ENCODE measurements at regions not wholly inside any gene's neighbourhood (a gene's known extent, or its start where the extent isn't known, plus 50 kb on each side); places are given as distances from the start of the nearest gene placed in this dataset.

- TF ChIP-seq POLR2A (IDR thresholded peaks at IDR 0.05) = no peak
- H3K4me1 ChIP-seq = no peaks in the 10 kb centered on the region
- WGBS, 2 donors (ENCODE audit: low coverage in 1 of 2) = 71 to 91% methylated on average over 3 of the region's 3 CpGs
- ATAC-seq = no peak
- no peak overlapping the region for H3K4me3 ChIP-seq
- H3K36me3 ChIP-seq = no peaks in the 10 kb centered on the region
- no peaks in the 10 kb centered on the region for H3K9me3 ChIP-seq
- no peaks in the 10 kb centered on the region for H3K27me3 ChIP-seq
- no peak overlapping the region for H3K27ac ChIP-seq
Observed at GRCh38 chr3:159237226-159237625, 435.4 kb downstream of the MFSD1 start.

GRCh38 chr3:159238646-159239045 lies 436.8 kb downstream of the MFSD1 start:
- ATAC-seq = no peak
- 35 to 53% methylated on average over 2 of the region's 2 CpGs for WGBS, 2 donors (ENCODE audit: low coverage in 1 of 2)
- no peak for TF ChIP-seq POLR2A (IDR thresholded peaks at IDR 0.05)
- TF ChIP-seq POLR2AphosphoS5 (IDR thresholded peaks at IDR 0.05) = no peak
- no peak for TF ChIP-seq EP300 (IDR thresholded peaks at IDR 0.05)
- TF ChIP-seq CTCF (IDR thresholded peaks at IDR 0.05) = no peak

GRCh38 chr3:159239059-159239458 lies 437.2 kb downstream of the MFSD1 start:
- H3K27me3 ChIP-seq = no peaks in the 10 kb centered on the region
- H3K4me3 ChIP-seq = no peak overlapping the region
- no peaks in the 10 kb centered on the region for H3K9me3 ChIP-seq
- TF ChIP-seq CTCF (IDR thresholded peaks at IDR 0.05) (no peak), POLR2AphosphoS5 (IDR thresholded peaks at IDR 0.05) (no peak), EP300 (IDR thresholded peaks at IDR 0.05) (no peak), POLR2A (IDR thresholded peaks at IDR 0.05) (no peak)
- H3K36me3 ChIP-seq = no peaks in the 10 kb centered on the region
- no peaks in the 10 kb centered on the region for H3K4me1 ChIP-seq
- ATAC-seq = no peak
- no peak overlapping the region for H3K27ac ChIP-seq

More at GRCh38 chr3:159238646-159239045, 436.8 kb downstream of the MFSD1 start:
- Histone ChIP-seq H3K36me3 (no peaks in the 10 kb centered on the region), H3K4me3 (no peak overlapping the region), H3K9me3 (no peaks in the 10 kb centered on the region), H3K27me3 (no peaks in the 10 kb centered on the region), H3K4me1 (no peaks in the 10 kb centered on the region), H3K27ac (no peak overlapping the region)

GRCh38 chr3:159244933-159245332 lies 443.1 kb downstream of the MFSD1 start:
- Histone ChIP-seq H3K27ac (no peak overlapping the region), H3K27me3 (no peaks in the 10 kb centered on the region), H3K4me1 (no peaks in the 10 kb centered on the region), H3K9me3 (no peaks in the 10 kb centered on the region), H3K4me3 (no peak overlapping the region), H3K36me3 (no peaks in the 10 kb centered on the region)
- TF ChIP-seq POLR2A (IDR thresholded peaks at IDR 0.05) (no peak), POLR2AphosphoS5 (IDR thresholded peaks at IDR 0.05) (no peak), CTCF (IDR thresholded peaks at IDR 0.05) (no peak), EP300 (IDR thresholded peaks at IDR 0.05) (no peak)
- 61 to 89% methylated on average over 3 of the region's 4 CpGs for WGBS, 2 donors (ENCODE audit: low coverage in 1 of 2)
- ATAC-seq = no peak

GRCh38 chr3:159245871-159246270 lies 444.0 kb downstream of the MFSD1 start:
- Histone ChIP-seq H3K27ac (no peak overlapping the region), H3K4me3 (no peak overlapping the region), H3K4me1 (no peaks in the 10 kb centered on the region), H3K36me3 (no peaks in the 10 kb centered on the region), H3K27me3 (no peaks in the 10 kb centered on the region), H3K9me3 (no peaks in the 10 kb centered on the region)
- no peak for ATAC-seq
- TF ChIP-seq POLR2AphosphoS5 (IDR thresholded peaks at IDR 0.05) (no peak), POLR2A (IDR thresholded peaks at IDR 0.05) (no peak), EP300 (IDR thresholded peaks at IDR 0.05) (no peak), CTCF (IDR thresholded peaks at IDR 0.05) (no peak)

- no peaks in the 10 kb centered on the region for H3K4me1 ChIP-seq
- no peak for TF ChIP-seq EP300 (IDR thresholded peaks at IDR 0.05)
- TF ChIP-seq CTCF (IDR thresholded peaks at IDR 0.05) = no peak
- TF ChIP-seq POLR2A (IDR thresholded peaks at IDR 0.05) = no peak
- TF ChIP-seq POLR2AphosphoS5 (IDR thresholded peaks at IDR 0.05) = no peak
- no peak overlapping the region for H3K4me3 ChIP-seq
- H3K27me3 ChIP-seq = no peaks in the 10 kb centered on the region
- WGBS, 2 donors (ENCODE audit: low coverage in 1 of 2) = 61 to 69% methylated on average over 4 to 5 of the region's 5 CpGs
- ATAC-seq = no peak
- no peaks in the 10 kb centered on the region for H3K9me3 ChIP-seq
- no peak overlapping the region for H3K27ac ChIP-seq
- no peaks in the 10 kb centered on the region for H3K36me3 ChIP-seq
Observed at GRCh38 chr3:159246385-159246784, 444.5 kb downstream of the MFSD1 start.

Measured in gastroesophageal sphincter (tissue), 4 donors.